Urothelium cell line (cell line): ENCODE measurements at regions not wholly inside any gene's neighbourhood (a gene's known extent, or its start where the extent isn't known, plus 50 kb on each side); places are given as distances from the start of the nearest gene placed in this dataset.

ENCODE experiments used
- DNase-seq: peaks from one replicate; pipeline ENCODE4 v3.0.0; 2011; ENCODE audit warnings: low spot score, mixed read lengths
- FAIRE-seq: peaks from 2 replicates; lab custom pipeline; 2011; peaks lifted over from hg19 to GRCh38; lab: Jason Lieb, UNC

GRCh38 chr1:221806236-221806635 lies 64.3 kb upstream of the DUSP10 start:
- FAIRE-seq = no peak
- no peak for DNase-seq

GRCh38 chr1:221805121-221805520 lies 63.2 kb upstream of the DUSP10 start:
- DNase-seq = no peak
- no peak for FAIRE-seq

GRCh38 chr1:221804303-221804702 lies 62.4 kb upstream of the DUSP10 start:
- FAIRE-seq = no peak
- no peak for DNase-seq

GRCh38 chr1:221801773-221802516 lies 60.1 kb upstream of the DUSP10 start:
- peak; percentile 33 for DNase-seq
- no peak for FAIRE-seq

- DNase-seq = no peak
- no peak for FAIRE-seq
Observed at GRCh38 chr1:221801251-221801661, 59.4 kb upstream of the DUSP10 start.

GRCh38 chr1:221800831-221801230 lies 58.9 kb upstream of the DUSP10 start:
- FAIRE-seq = no peak

GRCh38 chr1:221797506-221797905 lies 55.6 kb upstream of the DUSP10 start:
- FAIRE-seq (no peak), DNase-seq (no peak)

More at GRCh38 chr1:221800831-221801230, 58.9 kb upstream of the DUSP10 start:
- no peak for DNase-seq

GRCh38 chr1:221796700-221797099 lies 54.8 kb upstream of the DUSP10 start:
- DNase-seq (no peak), FAIRE-seq (no peak)

GRCh38 chr1:221795380-221795779 lies 53.5 kb upstream of the DUSP10 start:
- DNase-seq = no peak
- no peak for FAIRE-seq

- no peak for FAIRE-seq
Observed at GRCh38 chr1:221794935-221795334, 53.0 kb upstream of the DUSP10 start.

GRCh38 chr1:221794079-221794670 lies 52.3 kb upstream of the DUSP10 start:
- no peak for DNase-seq
- no peak for FAIRE-seq

More at GRCh38 chr1:221794935-221795334, 53.0 kb upstream of the DUSP10 start:
- DNase-seq = no peak

- no peak for FAIRE-seq
Observed at GRCh38 chr1:221793439-221794078, 51.7 kb upstream of the DUSP10 start.

GRCh38 chr1:221791846-221792245 lies 50.0 kb upstream of the DUSP10 start:
- no peak for DNase-seq
- FAIRE-seq = no peak

More at GRCh38 chr1:221793439-221794078, 51.7 kb upstream of the DUSP10 start:
- no peak for DNase-seq
